RWPE2 (cell line): ENCODE measurements at regions not wholly inside any gene's neighbourhood (a gene's known extent, or its start where the extent isn't known, plus 50 kb on each side); places are given as distances from the start of the nearest gene placed in this dataset.

Experiments used
- ATAC-seq: fragments of 200-7000 bp; cut with Tn5 transposase; 3 replicates; pipeline ENCODE4 v1.9.1; 2021; ENCODE audit warnings: low read depth
- DNase-seq: peaks from one replicate; pipeline ENCODE4 v3.0.0-alpha.2; 2020; ENCODE audit warnings: low spot score
- H3K27ac ChIP-seq: fragments of 450-650 bp; 2 replicates; pipeline ENCODE4 v1.5.1; 2017; ENCODE audit warnings: mild to moderate bottlenecking; ENCODE audit not compliant: poor library complexity, severe bottlenecking
- H3K27me3 ChIP-seq: fragments of 250-450 bp; sonication (Bioruptor Pico); 2 replicates; pipeline ENCODE4 v1.5.1; 2021; ENCODE audit warnings: mild to moderate bottlenecking, moderate library complexity; ENCODE audit not compliant: insufficient read depth, poor library complexity, severe bottlenecking
- H3K36me3 ChIP-seq: fragments of 250-450 bp; sonication (Bioruptor Pico); 2 replicates; pipeline ENCODE4 v1.5.1; 2020; ENCODE audit warnings: low read depth, mild to moderate bottlenecking, moderate library complexity
- H3K4me1 ChIP-seq: fragments of 250-450 bp; sonication (Bioruptor Pico); 2 replicates; pipeline ENCODE4 v1.5.1; 2021; ENCODE audit warnings: mild to moderate bottlenecking, moderate library complexity; ENCODE audit not compliant: insufficient read depth, poor library complexity, severe bottlenecking
- H3K4me3 ChIP-seq: fragments of 250-450 bp; sonication (Bioruptor Pico); 2 replicates; pipeline ENCODE4 v1.5.1; 2021; ENCODE audit warnings: mild to moderate bottlenecking, moderate library complexity; ENCODE audit not compliant: severe bottlenecking
- H3K9me3 ChIP-seq: fragments of 250-450 bp; sonication (Bioruptor Pico); 2 replicates; pipeline ENCODE4 v1.5.1; 2021; ENCODE audit warnings: mild to moderate bottlenecking, moderate library complexity; ENCODE audit not compliant: severe bottlenecking
- CTCF ChIP-seq: fragments of 450-650 bp; IDR thresholded peaks from one replicate; pipeline ENCODE4 v1.5.1; 2017; ENCODE audit warnings: mild to moderate bottlenecking, moderate library complexity; ENCODE audit not compliant: poor library complexity, severe bottlenecking

GRCh38 chr5:61919920-61920319 lies 386.1 kb upstream of the KIF2A start:
- Histone ChIP-seq H3K27me3 (no peaks in the 10 kb centered on the region), H3K36me3 (no peaks in the 10 kb centered on the region), H3K4me3 (no peak overlapping the region), H3K9me3 (no peaks in the 10 kb centered on the region), H3K4me1 (peaks cover 48% of the 10 kb centered on the region), H3K27ac (peak overlapping the region; percentile 99)
- TF ChIP-seq CTCF = no peak
- ATAC-seq (peak; percentile 71), DNase-seq (peak; percentile 88)

GRCh38 chr5:61924251-61924650 lies 381.8 kb upstream of the KIF2A start:
- Histone ChIP-seq H3K27me3 (no peaks in the 10 kb centered on the region), H3K4me3 (no peak overlapping the region), H3K36me3 (no peaks in the 10 kb centered on the region), H3K27ac (peak overlapping the region; percentile 21), H3K4me1 (peaks cover 18% of the 10 kb centered on the region), H3K9me3 (no peaks in the 10 kb centered on the region)
- DNase-seq (no peak), ATAC-seq (no peak)
- TF ChIP-seq CTCF = no peak

- Histone ChIP-seq H3K27ac (no peak overlapping the region), H3K9me3 (peaks cover 2% of the 10 kb centered on the region)
- no peak for TF ChIP-seq CTCF
Observed at GRCh38 chr5:61926911-61927310, 379.1 kb upstream of the KIF2A start.

GRCh38 chr5:61931236-61931635 lies 374.8 kb upstream of the KIF2A start:
- H3K9me3 ChIP-seq = peaks cover 2% of the 10 kb centered on the region
- no peak for TF ChIP-seq CTCF
- H3K36me3 ChIP-seq = no peaks in the 10 kb centered on the region
- no peak overlapping the region for H3K27ac ChIP-seq
- no peaks in the 10 kb centered on the region for H3K27me3 ChIP-seq
- H3K4me1 ChIP-seq = peaks cover 13% of the 10 kb centered on the region
- no peak for ATAC-seq
- no peak overlapping the region for H3K4me3 ChIP-seq
- no peak for DNase-seq

More at GRCh38 chr5:61926911-61927310, 379.1 kb upstream of the KIF2A start:
- Histone ChIP-seq H3K4me3 (no peak overlapping the region), H3K27me3 (no peaks in the 10 kb centered on the region), H3K4me1 (peaks cover 11% of the 10 kb centered on the region), H3K36me3 (no peaks in the 10 kb centered on the region)
- ATAC-seq (no peak), DNase-seq (no peak)

GRCh38 chr5:61933787-61934626 lies 372.0 kb upstream of the KIF2A start:
- Histone ChIP-seq H3K27ac (no peak overlapping the region), H3K9me3 (peaks cover 2% of the 10 kb centered on the region), H3K4me3 (no peak overlapping the region), H3K36me3 (no peaks in the 10 kb centered on the region), H3K27me3 (no peaks in the 10 kb centered on the region), H3K4me1 (peaks cover 13% of the 10 kb centered on the region)
- DNase-seq = no peak
- TF ChIP-seq CTCF = peak; percentile 99
- peak; percentile 88 for ATAC-seq
